ENCODE measurements at regions not wholly inside any gene's neighbourhood (a gene's known extent, or its start where the extent isn't known, plus 50 kb on each side); places are given as distances from the start of the nearest gene placed in this dataset.
"Not testable (repeated sequence)": the region's sequence is repeated elsewhere in the genome, so short reads cannot be mapped to it uniquely, and the experiment has no call there.

- TF ChIP-seq, protein P1, sequence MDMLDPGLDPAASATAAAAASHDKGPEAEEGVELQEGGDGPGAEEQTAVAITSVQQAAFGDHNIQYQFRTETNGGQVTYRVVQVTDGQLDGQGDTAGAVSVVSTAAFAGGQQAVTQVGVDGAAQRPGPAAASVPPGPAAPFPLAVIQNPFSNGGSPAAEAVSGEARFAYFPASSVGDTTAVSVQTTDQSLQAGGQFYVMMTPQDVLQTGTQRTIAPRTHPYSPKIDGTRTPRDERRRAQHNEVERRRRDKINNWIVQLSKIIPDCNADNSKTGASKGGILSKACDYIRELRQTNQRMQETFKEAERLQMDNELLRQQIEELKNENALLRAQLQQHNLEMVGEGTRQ (IDR thresholded peaks at IDR 0.05) = 0 out of 2 replicates have a peak, but pooled peaks have one; percentile 32
- TF ChIP-seq TP53 (CRISPR knock-in tag; IDR thresholded peaks at IDR 0.05) = no peak
- DNase-seq (ENCODE audit: low read depth in 1 of 2, low spot score in 1 of 2) (peak in 1 of 2 experiments; percentile 12), FAIRE-seq (no peak), ATAC-seq (no peak)
- Histone ChIP-seq H3K27ac (no peak overlapping the region), H3K4me1 (no peaks in the 10 kb centered on the region), H3K4me3 (no peak overlapping the region), H3K9me3 (peaks cover 4% of the 10 kb centered on the region; the same call in 1 of the 3 replicates), H3K4me2 (no peak overlapping the region)
- ChIA-PET POLR2A (no interaction called here), CTCF (interaction anchor here (0.6 to 1.7 kb wide), 2 partner anchors 56 to 311 kb away, joined by 3 read pairs; no protein-coding TSS in a partner anchor)
- 20% methylated on average over 6 of the region's 6 CpGs for WGBS (ENCODE audit: missing lambda C conversion rate)
Measured at GRCh38 chr20:51172558-51173428, 149.9 kb upstream of the KCNG1 start.

- no peak overlapping the region for H3K4me2 ChIP-seq
- no peak overlapping the region for H3K27ac ChIP-seq
- 13% methylated on average over 2 of the region's 2 CpGs for WGBS (ENCODE audit: missing lambda C conversion rate)
- no peak overlapping the region for H3K4me3 ChIP-seq
- peaks cover 4% of the 10 kb centered on the region; the same call in 1 of the 3 replicates for H3K9me3 ChIP-seq
- TF ChIP-seq CEBPB (IDR thresholded peaks at IDR 0.05) = no peak
- TF ChIP-seq TFCP2L1 (CRISPR knock-in tag; IDR thresholded peaks at IDR 0.05) = no peak
- TF ChIP-seq MAX (IDR thresholded peaks at IDR 0.05) = no peak
- DNase-seq (ENCODE audit: low read depth in 1 of 2, low spot score in 1 of 2) = no peak
- ATAC-seq = no peak
- no peaks in the 10 kb centered on the region for H3K4me1 ChIP-seq
- POLR2A ChIA-PET = no interaction called here
- CTCF ChIA-PET = interaction anchor here (0.9 to 1.5 kb wide), 3 partner anchors 9 to 32 kb away, joined by 3 to 4 read pairs (median 4); no protein-coding TSS in a partner anchor
- no peak for FAIRE-seq
Measured at GRCh38 chr20:51171141-51171540, 148.2 kb upstream of the KCNG1 start.

- Histone ChIP-seq H3K27ac (no peak overlapping the region), H3K4me1 (no peaks in the 10 kb centered on the region), H3K4me2 (no peak overlapping the region), H3K9me3 (peaks cover 4% of the 10 kb centered on the region; the same call in 1 of the 3 replicates), H3K4me3 (no peak overlapping the region)
- DNase-seq (ENCODE audit: low read depth in 1 of 2, low spot score in 1 of 2) (no peak), ATAC-seq (no peak), FAIRE-seq (no peak)
- ChIA-PET POLR2A (no interaction called here), CTCF (interaction anchor here (1.2 to 1.5 kb wide), 2 partner anchors 10 to 154 kb away, joined by 4 read pairs; no protein-coding TSS in a partner anchor)
- 53% methylated on average over 3 of the region's 3 CpGs for WGBS (ENCODE audit: missing lambda C conversion rate)
- no peak for TF ChIP-seq BCL3 (IDR thresholded peaks at IDR 0.05)
- no peak for TF ChIP-seq SREBF2 (IDR thresholded peaks at IDR 0.05)
- no peak for TF ChIP-seq RAD21 (conservative IDR thresholded peaks at IDR 0.05 in 1 of 2, IDR thresholded peaks at IDR 0.05 in 1 of 2)
- no peak for TF ChIP-seq CEBPB (IDR thresholded peaks at IDR 0.05)
- TF ChIP-seq HOXB5 (CRISPR knock-in tag; IDR thresholded peaks at IDR 0.05) = no peak
- TF ChIP-seq, protein P2, sequence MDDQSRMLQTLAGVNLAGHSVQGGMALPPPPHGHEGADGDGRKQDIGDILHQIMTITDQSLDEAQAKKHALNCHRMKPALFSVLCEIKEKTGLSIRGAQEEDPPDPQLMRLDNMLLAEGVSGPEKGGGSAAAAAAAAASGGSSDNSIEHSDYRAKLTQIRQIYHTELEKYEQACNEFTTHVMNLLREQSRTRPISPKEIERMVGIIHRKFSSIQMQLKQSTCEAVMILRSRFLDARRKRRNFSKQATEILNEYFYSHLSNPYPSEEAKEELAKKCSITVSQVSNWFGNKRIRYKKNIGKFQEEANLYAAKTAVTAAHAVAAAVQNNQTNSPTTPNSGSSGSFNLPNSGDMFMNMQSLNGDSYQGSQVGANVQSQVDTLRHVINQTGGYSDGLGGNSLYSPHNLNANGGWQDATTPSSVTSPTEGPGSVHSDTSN (IDR thresholded peaks at IDR 0.05) = no peak
- TF ChIP-seq RCOR1 (IDR thresholded peaks at IDR 0.05; ENCODE audit: low read depth, low read length) = no peak
- TF ChIP-seq NR3C1 (IDR thresholded peaks at IDR 0.05) = no peak
- TF ChIP-seq EHMT2 (IDR thresholded peaks at IDR 0.05; ENCODE audit: low read depth) = no peak
- TF ChIP-seq RFX5 (IDR thresholded peaks at IDR 0.05) = no peak
- no peak for TF ChIP-seq CBX8 (IDR thresholded peaks at IDR 0.05)
- no peak for TF ChIP-seq ZSCAN20 (CRISPR knock-in tag; IDR thresholded peaks at IDR 0.05)
- TF ChIP-seq ZFP36 (IDR thresholded peaks at IDR 0.05; ENCODE audit: borderline replicate concordance, partially characterized antibody) = no peak
- TF ChIP-seq FOXS1 (CRISPR knock-in tag; IDR thresholded peaks at IDR 0.05) = no peak
- no peak for TF ChIP-seq TP53 (CRISPR knock-in tag; IDR thresholded peaks at IDR 0.05)
- TF ChIP-seq KDM1A (IDR thresholded peaks at IDR 0.05; ENCODE audit: low read depth) = no peak
- TF ChIP-seq NPAS2 (CRISPR knock-in tag; IDR thresholded peaks at IDR 0.05; ENCODE audit: borderline replicate concordance) = no peak
- TF ChIP-seq HEYL (CRISPR knock-in tag; IDR thresholded peaks at IDR 0.05) = no peak
- TF ChIP-seq KDM5A (IDR thresholded peaks at IDR 0.05) = no peak
- TF ChIP-seq SMC3 (IDR thresholded peaks at IDR 0.05) = no peak
Measured at GRCh38 chr20:51169813-51170212, 146.9 kb upstream of the KCNG1 start.

DNA sequence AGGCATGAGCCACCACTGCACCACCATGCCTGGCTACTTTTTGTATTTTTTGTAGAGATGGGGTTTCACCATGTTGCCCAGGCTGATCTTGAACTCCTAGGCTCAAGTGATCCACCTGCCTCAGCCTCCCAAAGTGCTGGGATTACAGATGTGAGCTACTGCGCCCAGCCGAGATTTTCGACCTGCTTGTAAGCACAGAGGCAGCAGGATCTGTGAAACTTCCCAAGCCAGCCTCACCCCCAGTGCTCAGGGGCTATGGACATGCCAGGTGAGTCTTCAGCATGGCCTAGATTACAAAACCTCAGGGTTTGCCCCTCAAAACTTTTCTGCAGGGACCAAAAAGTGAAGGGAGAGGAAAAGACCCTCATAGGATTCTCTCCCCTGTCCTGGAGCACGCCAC lies 145.0 kb upstream of the KCNG1 start:
- 25% methylated on average over 4 of the region's 4 CpGs for WGBS (ENCODE audit: missing lambda C conversion rate)
- H3K9me3 ChIP-seq; ATAC-seq; H3K4me2 ChIP-seq; H3K27ac ChIP-seq; FAIRE-seq; H3K4me1 ChIP-seq; H3K4me3 ChIP-seq; POLR2A ChIA-PET; CTCF ChIA-PET; DNase-seq (ENCODE audit: low read depth in 1 of 2, low spot score in 1 of 2): not testable (repeated sequence)
